ENCODE measurements at regions not wholly inside any gene's neighbourhood (a gene's known extent, or its start where the extent isn't known, plus 50 kb on each side); places are given as distances from the start of the nearest gene placed in this dataset.

DNA sequence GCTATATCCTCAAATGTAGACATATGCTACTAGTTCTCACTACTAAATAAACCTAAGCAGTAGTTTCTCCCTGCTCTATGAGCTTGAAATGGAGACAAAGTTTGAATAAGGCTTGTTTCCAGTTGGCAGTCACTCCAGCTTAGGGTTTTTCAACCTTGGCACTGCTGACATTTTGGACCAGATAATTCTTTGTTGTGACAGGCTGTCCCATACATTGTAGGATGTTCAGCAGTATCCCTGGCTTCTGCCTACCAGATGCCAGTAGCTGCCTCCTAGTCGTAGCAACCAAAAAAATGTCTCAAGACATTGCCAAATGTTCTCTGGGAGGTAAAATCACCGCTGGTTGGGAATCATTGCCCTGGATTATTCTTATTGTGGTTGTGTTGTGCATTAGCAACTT lies 182.7 kb upstream of the PARD3B start:
- TF ChIP-seq SMAD3 (CRISPR knock-in tag; IDR thresholded peaks at IDR 0.05): no peak
- TF ChIP-seq JUNB (CRISPR knock-in tag; IDR thresholded peaks at IDR 0.05; ENCODE audit: borderline replicate concordance): no peak
- TF ChIP-seq ZNF660 (CRISPR knock-in tag; IDR thresholded peaks at IDR 0.05; ENCODE audit: borderline replicate concordance, low read depth): no peak
- no peak for TF ChIP-seq CTCF (CRISPR knock-in tag; IDR thresholded peaks at IDR 0.05)
